SK-N-MC (cell line): ENCODE measurements at regions not wholly inside any gene's neighbourhood (a gene's known extent, or its start where the extent isn't known, plus 50 kb on each side); places are given as distances from the start of the nearest gene placed in this dataset.

Source experiments
- EZH2 ChIP-seq: fragments of 200-600 bp; sonication (generic); IDR thresholded peaks from one replicate; pipeline ENCODE4 v1.6.1; 2017; ENCODE audit warnings: antibody characterized with exemption
- POLR2AphosphoS5 ChIP-seq: IDR thresholded peaks from 2 replicates; pipeline ENCODE4 v1.6.1; 2012; ENCODE audit warnings: mild to moderate bottlenecking, low read depth, low read length, borderline replicate concordance

DNA sequence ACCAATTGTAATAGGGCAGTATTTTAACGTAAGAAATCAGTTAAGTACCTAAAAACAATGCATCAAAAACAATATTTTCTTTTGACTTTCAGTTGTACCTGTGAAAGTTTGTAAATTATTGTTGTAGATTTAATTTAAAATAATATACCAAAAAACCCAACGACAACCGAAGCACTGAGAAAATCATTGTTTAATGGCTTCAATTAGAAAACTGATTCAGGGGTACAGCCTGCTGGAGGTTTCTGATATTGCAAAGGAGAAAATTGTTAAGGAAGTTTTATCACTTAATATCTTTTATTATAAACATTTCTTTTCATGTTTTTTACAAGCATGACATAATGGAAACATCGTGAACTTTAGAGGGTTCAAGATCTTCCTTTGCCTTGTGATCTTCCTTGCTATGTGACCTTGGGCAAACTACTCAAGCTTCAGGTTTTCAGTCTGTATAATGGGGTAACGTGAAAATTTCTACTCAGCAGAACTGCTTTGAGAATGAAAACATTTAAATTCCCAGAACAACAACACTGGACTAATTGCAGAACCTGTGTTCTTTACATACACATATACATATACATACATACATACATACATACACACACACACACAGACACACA is 76.3 kb upstream of the GLS start:
- TF ChIP-seq POLR2AphosphoS5 (no peak), EZH2 (no peak)
